Sigmoid colon (tissue), 4 donors: ENCODE measurements at regions not wholly inside any gene's neighbourhood (a gene's known extent, or its start where the extent isn't known, plus 50 kb on each side); places are given as distances from the start of the nearest gene placed in this dataset.

Experiments
- CTCF ChIP-seq, 4 experiments: fragments of 450-650 bp in 3 of 4; fragments of 200-600 bp in 1 of 4; IDR thresholded peaks; one replicate each; pipeline ENCODE4 v1.5.1; 2016 to 2019; ENCODE audit warnings: antibody characterized with exemption in 4 of 4, mild to moderate bottlenecking in 3 of 4, moderate library complexity in 2 of 4
- POLR2AphosphoS5 ChIP-seq, 4 donors: sonication (generic); formaldehyde crosslinking; IDR thresholded peaks; one replicate each; pipeline ENCODE4 v1.6.1; 2017; ENCODE audit warnings: antibody characterized with exemption in 4 of 4

DNA sequence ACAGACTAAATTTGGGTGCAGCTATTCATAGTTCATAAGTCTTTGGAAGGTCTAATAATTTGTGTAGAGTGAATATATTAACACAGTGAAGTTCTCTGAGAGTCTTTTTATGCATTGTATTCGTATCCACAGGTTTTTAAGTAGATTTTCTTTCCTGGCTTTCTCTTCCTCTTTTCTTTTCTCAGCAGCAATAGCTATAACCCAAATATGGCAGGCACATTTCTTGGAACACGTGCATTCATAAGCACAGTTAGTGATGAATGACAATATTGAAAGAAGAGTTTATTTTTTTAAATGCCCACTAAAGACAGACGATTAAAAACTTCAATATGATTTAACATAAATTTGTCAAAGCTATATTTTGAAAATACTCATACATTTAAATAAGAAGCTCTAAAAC, 220.5 kb upstream of the MBL2 start:
- TF ChIP-seq CTCF (IDR thresholded peaks at IDR 0.05) (no peak), POLR2AphosphoS5 (IDR thresholded peaks at IDR 0.05) (no peak)
